GM12865 (cell line): ENCODE measurements at regions not wholly inside any gene's neighbourhood (a gene's known extent, or its start where the extent isn't known, plus 50 kb on each side); places are given as distances from the start of the nearest gene placed in this dataset.
"Not testable (repeated sequence)": the region's sequence is repeated elsewhere in the genome, so short reads cannot be mapped to it uniquely, and the experiment has no call there.

ENCODE experiments used
- DNase-seq: peaks from one replicate; pipeline ENCODE4 v3.0.0; 2010; ENCODE audit warnings: low read depth
- H3K4me3 ChIP-seq: 2 replicates; pipeline ENCODE4 v1.5.1; 2011; ENCODE audit warnings: mild to moderate bottlenecking, low read depth, low read length, control low read depth
- CTCF ChIP-seq: IDR thresholded peaks from 2 replicates; pipeline ENCODE4 v1.5.1; 2011; ENCODE audit warnings: low read length, control low read depth, low read depth, inconsistent platforms; ENCODE audit not compliant: insufficient read depth; ENCODE audit errors: missing control alignments

DNA sequence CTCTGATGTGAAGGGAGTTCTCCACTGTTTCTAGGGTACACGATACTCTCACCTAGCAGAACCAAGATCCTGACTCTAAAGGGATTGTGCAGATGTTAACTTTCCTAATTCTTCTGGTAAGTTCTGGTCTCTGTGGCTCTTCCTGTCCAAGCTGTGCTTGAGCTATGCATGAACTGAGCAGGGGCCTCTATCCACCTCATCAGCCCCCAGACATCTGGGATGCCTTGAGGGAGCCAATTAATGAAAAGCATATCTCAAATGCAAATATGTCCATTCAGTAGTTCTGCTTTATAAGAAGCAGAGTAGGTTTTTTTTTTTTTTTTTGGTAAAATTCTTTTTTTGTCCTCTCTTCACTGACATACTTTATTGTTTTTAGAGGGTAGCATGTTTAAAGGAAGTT, 89.6 kb downstream of the POLR2M start:
- DNase-seq, result no peak
- TF ChIP-seq CTCF, result no peak

DNA sequence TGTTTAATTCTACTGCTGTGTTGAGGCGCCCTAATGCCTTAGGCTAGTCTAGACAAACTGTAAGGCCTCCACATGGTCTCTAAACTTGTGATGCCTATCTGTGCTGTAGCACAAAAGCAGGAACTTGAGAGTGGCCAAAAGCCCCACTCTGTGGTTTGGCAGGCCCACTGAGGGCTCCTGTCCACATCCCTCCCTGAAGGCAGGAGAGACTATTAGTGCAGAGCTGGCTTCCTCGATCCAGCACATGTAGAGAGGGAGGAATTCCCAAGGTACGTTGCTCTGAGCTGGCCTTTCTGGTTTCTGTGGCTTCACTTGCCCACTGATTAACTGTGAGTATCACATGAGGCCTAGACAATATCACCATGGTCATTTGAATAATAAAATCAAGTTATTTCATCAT, 90.6 kb downstream of the POLR2M start:
- H3K4me3 ChIP-seq, result no peak overlapping the region
- TF ChIP-seq CTCF, result no peak
- no peak for DNase-seq

More for the DNA sequence above, 89.6 kb downstream of the POLR2M start:
- H3K4me3 ChIP-seq, result no peak overlapping the region

- DNase-seq, result no peak
- TF ChIP-seq CTCF, result no peak
- no peak overlapping the region for H3K4me3 ChIP-seq
Measured at GRCh38 chr15:57797568-57798267, 91.2 kb downstream of the POLR2M start.

DNA sequence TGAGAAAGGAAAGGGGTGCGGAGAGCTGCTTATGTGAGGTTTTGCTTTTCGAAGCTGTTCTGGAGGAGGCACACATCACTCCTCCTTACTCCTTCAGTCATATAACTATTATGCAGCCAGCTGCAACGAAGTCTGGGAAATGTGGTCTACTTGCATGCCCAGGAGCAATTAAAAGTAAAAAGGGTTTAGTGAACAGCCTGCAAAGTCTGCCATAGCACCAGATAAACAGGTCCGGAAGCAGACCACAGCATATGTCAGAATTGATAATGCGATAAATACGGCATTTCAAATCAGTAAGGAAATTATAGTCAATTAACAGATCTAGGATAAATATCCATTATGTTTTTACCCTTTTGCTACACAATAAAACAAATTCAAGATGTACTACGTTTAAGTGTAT, 99.5 kb downstream of the POLR2M start:
- H3K4me3 ChIP-seq, result no peak overlapping the region
- DNase-seq, result no peak
- TF ChIP-seq CTCF, result no peak

GRCh38 chr15:57809285-57809684, 102.8 kb downstream of the POLR2M start:
- DNase-seq, result not testable (repeated sequence)

GRCh38 chr15:57816599-57816998, 110.1 kb downstream of the POLR2M start:
- no peak for TF ChIP-seq CTCF
- DNase-seq, result no peak

More at GRCh38 chr15:57809285-57809684, 102.8 kb downstream of the POLR2M start:
- H3K4me3 ChIP-seq, result not testable (repeated sequence)

GRCh38 chr15:57819646-57820045, 113.1 kb downstream of the POLR2M start:
- H3K4me3 ChIP-seq, result no peak overlapping the region
- TF ChIP-seq CTCF, result no peak
- DNase-seq, result no peak

More at GRCh38 chr15:57816599-57816998, 110.1 kb downstream of the POLR2M start:
- no peak overlapping the region for H3K4me3 ChIP-seq
